GM12892 (cell line): ENCODE measurements at regions not wholly inside any gene's neighbourhood (a gene's known extent, or its start where the extent isn't known, plus 50 kb on each side); places are given as distances from the start of the nearest gene placed in this dataset.

Source experiments
- POLR2A ChIP-seq: IDR thresholded peaks from 2 replicates; pipeline ENCODE4 v1.6.1; 2011; ENCODE audit warnings: low read depth, low read length, control low read depth
- POLR2AphosphoS5 ChIP-seq: IDR thresholded peaks from 2 replicates; pipeline ENCODE4 v1.6.1; 2011; ENCODE audit warnings: low read depth, low read length, control low read depth
- TAF1 ChIP-seq: IDR thresholded peaks from 2 replicates; pipeline ENCODE4 v1.6.1; 2011; ENCODE audit warnings: low read depth, mild to moderate bottlenecking, control low read depth, low read length, borderline replicate concordance

DNA sequence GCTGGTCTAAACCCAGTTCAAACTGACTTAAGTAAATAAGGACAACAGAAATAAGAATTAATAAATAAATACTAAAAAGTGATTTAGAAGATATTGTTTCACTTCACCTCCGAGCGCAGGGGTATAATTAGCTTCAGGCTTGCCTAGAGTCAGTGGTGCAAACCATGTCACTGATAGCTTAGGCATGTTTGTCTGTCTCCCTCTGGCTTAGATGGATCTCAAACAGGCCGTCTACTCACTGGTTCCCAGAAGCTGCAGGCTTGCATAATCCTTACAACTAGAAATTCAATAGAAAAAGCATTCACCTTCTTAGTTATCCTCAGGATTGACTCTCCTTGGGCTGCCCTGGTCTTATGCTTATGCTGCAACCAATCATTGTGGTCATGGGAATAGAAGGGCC is 629.8 kb upstream of the WWC1 start:
- TF ChIP-seq POLR2AphosphoS5 (no peak), TAF1 (no peak), POLR2A (no peak)
